Body of pancreas (tissue), 4 donors: ENCODE measurements at regions not wholly inside any gene's neighbourhood (a gene's known extent, or its start where the extent isn't known, plus 50 kb on each side); places are given as distances from the start of the nearest gene placed in this dataset.

Experiments
- ATAC-seq: fragments of 150-250 bp; one replicate; pipeline ENCODE4 v1.9.1; 2016
- DNase-seq, 4 donors: peaks; one replicate each; pipeline ENCODE4 v3.0.0-alpha.2; 2019
- H3K27ac ChIP-seq, 4 donors: fragments of 200-600 bp; sonication (generic); 1 replicate in 3 of 4; 2 replicates in 1 of 4; pipeline versions ENCODE4 v1.5.1 to v1.6.1; 2016 to 2019; ENCODE audit warnings: mild to moderate bottlenecking in 1 of 4, mixed read lengths in 1 of 4, moderate library complexity in 1 of 4
- H3K27me3 ChIP-seq, 2 donors: fragments of 200-600 bp; sonication (generic); one replicate each; pipeline ENCODE4 v1.6.0; 2016; ENCODE audit warnings: mild to moderate bottlenecking in 1 of 2
- H3K36me3 ChIP-seq, 2 donors: fragments of 200-600 bp; sonication (generic); replicated peaks in 1 of 2; 2 replicates each; pipeline ENCODE4 v1.5.1; 2016; ENCODE audit warnings: low read depth in 2 of 2; ENCODE audit not compliant: insufficient read depth in 1 of 2
- H3K4me1 ChIP-seq: fragments of 200-600 bp; sonication (generic); one replicate; pipeline ENCODE4 v1.6.0; 2016
- H3K4me3 ChIP-seq, 2 donors: fragments of 200-600 bp; sonication (generic); 1 replicate in 1 of 2; 2 replicates in 1 of 2; pipeline ENCODE4 v1.5.1; 2016 to 2019
- H3K9me3 ChIP-seq, 3 donors: fragments of 200-600 bp; sonication (generic); 1 replicate in 2 of 3; 2 replicates in 1 of 3; pipeline ENCODE4 v1.5.1; 2016
- CTCF ChIP-seq, 7 experiments: fragments of 450-650 bp in 4 of 7; fragments of 200-600 bp in 3 of 7; sonication (generic) in 3 of 7; IDR thresholded peaks; one replicate each; pipeline ENCODE4 v1.5.1; 2016 to 2019; ENCODE audit warnings: antibody characterized with exemption in 7 of 7
- POLR2A ChIP-seq, 3 donors: fragments of 450-650 bp; IDR thresholded peaks; one replicate each; pipeline ENCODE4 v1.6.1; 2016; ENCODE audit warnings: antibody characterized with exemption in 3 of 3, mild to moderate bottlenecking in 2 of 3
- whole genome bisulfite sequencing, 2 donors: methylation state at CpG; one replicate each; pipeline ENCODE4 v1.1.5; 2017; 5-methylcytosine and 5-hydroxymethylcytosine counted together
- intact Hi-C: fragments of 100-400 bp; cut with DNase I; formaldehyde crosslinking; loops from one replicate; pipeline ENCODE4 v1.15.1; 2023

GRCh38 chr5:5695266-5695665 is 272.8 kb downstream of the ICE1 start:
- no peak for TF ChIP-seq CTCF (IDR thresholded peaks at IDR 0.05)
- no peak for TF ChIP-seq POLR2A (IDR thresholded peaks at IDR 0.05)
- no peaks in the 10 kb centered on the region for H3K4me1 ChIP-seq
- H3K4me3 ChIP-seq: no peak overlapping the region
- no peaks in the 10 kb centered on the region for H3K27me3 ChIP-seq
- ATAC-seq (no peak), DNase-seq (no peak)
- intact Hi-C loops: no loop called here
- no peak overlapping the region for H3K27ac ChIP-seq
- H3K9me3 ChIP-seq: peaks cover 0 to 6% (median 0%) of the 10 kb centered on the region in 3 donors
- WGBS, 2 donors: 30 to 37% methylated on average over 3 of the region's 3 CpGs
- no peaks in the 10 kb centered on the region for H3K36me3 ChIP-seq

GRCh38 chr5:5688925-5689310 is 266.4 kb downstream of the ICE1 start:
- Histone ChIP-seq H3K27me3 (no peaks in the 10 kb centered on the region), H3K4me3 (no peak overlapping the region), H3K27ac (no peak overlapping the region), H3K4me1 (no peaks in the 10 kb centered on the region), H3K36me3 (no peaks in the 10 kb centered on the region), H3K9me3 (no peaks in the 10 kb centered on the region)
- no peak for ATAC-seq
- DNase-seq: no peak
- 45 to 49% methylated on average over 2 of the region's 2 CpGs for WGBS, 2 donors
- intact Hi-C loops: no loop called here
- TF ChIP-seq POLR2A (IDR thresholded peaks at IDR 0.05): no peak
- TF ChIP-seq CTCF (IDR thresholded peaks at IDR 0.05): no peak

GRCh38 chr5:5688194-5688924 is 265.9 kb downstream of the ICE1 start:
- WGBS, 2 donors: 49 to 58% methylated on average over 8 of the region's 8 CpGs
- DNase-seq: no peak
- H3K4me1 ChIP-seq: no peaks in the 10 kb centered on the region
- H3K27ac ChIP-seq: no peak overlapping the region
- intact Hi-C loops: no loop called here
- no peaks in the 10 kb centered on the region for H3K9me3 ChIP-seq
- no peak for ATAC-seq
- no peaks in the 10 kb centered on the region for H3K27me3 ChIP-seq
- no peak overlapping the region for H3K4me3 ChIP-seq
- no peak for TF ChIP-seq CTCF (IDR thresholded peaks at IDR 0.05)
- no peak for TF ChIP-seq POLR2A (IDR thresholded peaks at IDR 0.05)
- H3K36me3 ChIP-seq: no peaks in the 10 kb centered on the region

GRCh38 chr5:5687113-5687512 is 264.6 kb downstream of the ICE1 start:
- no peaks in the 10 kb centered on the region for H3K36me3 ChIP-seq

More at GRCh38 chr5:5687113-5687512, 264.6 kb downstream of the ICE1 start:
- Histone ChIP-seq H3K27me3 (no peaks in the 10 kb centered on the region), H3K9me3 (no peaks in the 10 kb centered on the region), H3K4me1 (no peaks in the 10 kb centered on the region), H3K4me3 (no peak overlapping the region), H3K27ac (no peak overlapping the region)
- TF ChIP-seq POLR2A (IDR thresholded peaks at IDR 0.05): no peak
- TF ChIP-seq CTCF (IDR thresholded peaks at IDR 0.05): no peak
- intact Hi-C loops: no loop called here
- DNase-seq (no peak), ATAC-seq (no peak)
- 52 to 80% methylated on average over 2 of the region's 2 CpGs for WGBS, 2 donors
